ENCODE measurements at regions not wholly inside any gene's neighbourhood (a gene's known extent, or its start where the extent isn't known, plus 50 kb on each side); places are given as distances from the start of the nearest gene placed in this dataset.

DNA sequence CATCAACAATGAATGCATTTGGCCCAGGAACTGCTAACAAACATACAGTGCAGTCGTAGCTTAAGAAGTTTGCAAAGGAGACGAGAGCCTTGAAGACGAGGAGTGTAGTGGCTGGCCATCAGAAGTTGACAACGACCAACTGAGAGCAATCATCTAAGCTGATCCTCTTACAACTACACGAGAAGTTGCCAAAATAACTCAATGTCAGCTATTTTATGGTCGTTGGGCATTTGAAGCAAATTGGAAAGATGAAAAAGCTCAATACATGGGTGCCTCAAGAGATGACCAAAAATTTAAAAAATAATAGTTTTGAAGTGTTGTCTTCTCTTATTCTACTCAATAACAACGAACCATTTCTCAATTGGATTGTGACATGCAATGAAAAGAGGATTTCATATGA, 757.7 kb upstream of the CHD1 start:
- TF ChIP-seq CTCF (IDR thresholded peaks at IDR 0.05; ENCODE audit: insufficient read depth in 1 of 2, low read depth in 1 of 2, low read length in 1 of 2, severe bottlenecking in 1 of 2, unreplicated experiment in 1 of 2), result no peak
- Mint-ChIP-seq H3K4me1 (ENCODE audit: low read depth, unreplicated experiment) (no peaks in the 10 kb centered on the region), H3K9me3 (ENCODE audit: unreplicated experiment) (no peaks in the 10 kb centered on the region), H3K4me3 (ENCODE audit: unreplicated experiment) (no peak overlapping the region), H3K27ac (ENCODE audit: unreplicated experiment) (no peak overlapping the region), H3K36me3 (ENCODE audit: insufficient read depth, unreplicated experiment) (no peaks in the 10 kb centered on the region), H3K27me3 (ENCODE audit: insufficient read depth, unreplicated experiment) (no peaks in the 10 kb centered on the region)
- CTCF ChIA-PET, result no interaction called here
- H3K4me1 ChIP-seq, result no peaks in the 10 kb centered on the region
- no peaks in the 10 kb centered on the region for H3K36me3 ChIP-seq (ENCODE audit: control insufficient read depth, insufficient read depth, low read length)
- intact Hi-C loops (cut with micrococcal nuclease; ENCODE audit: unreplicated experiment), result no loop called here
- POLR2A ChIA-PET, result no interaction called here
- no TSS peak for BruUV-seq (replicated peaks)
- no peaks in the 10 kb centered on the region for H3K27me3 ChIP-seq (replicated peaks; ENCODE audit: control insufficient read depth, insufficient read depth, low read length)
- no peak overlapping the region for H3K4me3 ChIP-seq (ENCODE audit: low read depth, low read length)
- no peak for DNase-seq
- no peaks in the 10 kb centered on the region for H3K9me3 ChIP-seq

DNA sequence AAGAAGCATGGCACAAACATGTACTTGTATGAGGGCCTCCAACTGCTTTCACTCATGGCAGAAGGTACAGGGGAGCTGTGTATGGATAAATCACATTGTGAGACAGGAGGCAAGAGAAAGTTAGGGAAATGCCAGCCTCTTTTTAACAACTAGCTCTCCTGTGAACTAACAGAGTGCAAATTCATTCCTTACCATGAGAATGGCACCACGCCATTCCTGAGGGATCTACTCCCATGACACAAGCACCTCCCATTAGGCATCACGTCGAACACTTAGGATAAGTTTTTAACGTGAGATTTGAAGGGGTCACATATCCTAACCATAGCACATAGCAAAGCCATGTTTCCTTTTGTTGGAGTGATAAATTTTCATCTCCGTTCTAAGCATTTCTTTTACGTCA, 747.2 kb upstream of the CHD1 start:
- DNase-seq, result no peak
- H3K4me1 Mint-ChIP-seq (ENCODE audit: low read depth, unreplicated experiment), result no peaks in the 10 kb centered on the region
- H3K4me3 Mint-ChIP-seq (ENCODE audit: unreplicated experiment), result no peak overlapping the region
- POLR2A ChIA-PET, result no interaction called here
- CTCF ChIA-PET, result no interaction called here
- H3K27ac Mint-ChIP-seq (ENCODE audit: unreplicated experiment), result no peak overlapping the region
- no peaks in the 10 kb centered on the region for H3K9me3 ChIP-seq
- no peak overlapping the region for H3K4me3 ChIP-seq (ENCODE audit: low read depth, low read length)
- no peaks in the 10 kb centered on the region for H3K4me1 ChIP-seq
- intact Hi-C loops (cut with micrococcal nuclease; ENCODE audit: unreplicated experiment), result no loop called here
- H3K27me3 Mint-ChIP-seq (ENCODE audit: insufficient read depth, unreplicated experiment), result no peaks in the 10 kb centered on the region
- H3K36me3 ChIP-seq (ENCODE audit: control insufficient read depth, insufficient read depth, low read length), result no peaks in the 10 kb centered on the region
- no TSS peak for BruUV-seq (replicated peaks)
- no peaks in the 10 kb centered on the region for H3K36me3 Mint-ChIP-seq (ENCODE audit: insufficient read depth, unreplicated experiment)
- TF ChIP-seq CTCF (IDR thresholded peaks at IDR 0.05; ENCODE audit: insufficient read depth in 1 of 2, low read depth in 1 of 2, low read length in 1 of 2, severe bottlenecking in 1 of 2, unreplicated experiment in 1 of 2), result no peak
- no peaks in the 10 kb centered on the region for H3K27me3 ChIP-seq (replicated peaks; ENCODE audit: control insufficient read depth, insufficient read depth, low read length)
- no peaks in the 10 kb centered on the region for H3K9me3 Mint-ChIP-seq (ENCODE audit: unreplicated experiment)

DNA sequence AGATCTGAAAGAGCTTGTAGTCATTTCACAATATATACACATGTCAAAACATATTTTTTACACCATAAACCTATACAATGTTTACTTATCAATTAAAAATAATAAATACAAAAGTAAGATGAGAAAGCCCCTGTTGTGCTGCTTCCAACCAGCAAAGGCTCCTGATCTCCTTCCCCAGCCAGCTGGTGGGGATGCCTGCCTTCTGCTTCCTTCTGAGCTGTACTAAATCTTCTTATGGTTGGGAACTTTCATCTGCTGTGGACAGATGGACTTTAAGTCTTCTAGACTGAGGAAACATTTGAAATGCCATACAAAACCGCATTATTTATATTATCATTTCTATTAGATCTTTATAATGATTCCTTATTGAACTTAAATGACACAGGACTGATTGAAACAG, 745.3 kb upstream of the CHD1 start:
- Histone ChIP-seq H3K9me3 (no peaks in the 10 kb centered on the region), H3K36me3 (ENCODE audit: control insufficient read depth, insufficient read depth, low read length) (no peaks in the 10 kb centered on the region), H3K4me1 (no peaks in the 10 kb centered on the region), H3K27me3 (replicated peaks; ENCODE audit: control insufficient read depth, insufficient read depth, low read length) (no peaks in the 10 kb centered on the region), H3K4me3 (ENCODE audit: low read depth, low read length) (no peak overlapping the region)
- H3K27ac Mint-ChIP-seq (ENCODE audit: unreplicated experiment), result no peak overlapping the region
- no TSS peak for BruUV-seq (replicated peaks)
- intact Hi-C loops (cut with micrococcal nuclease; ENCODE audit: unreplicated experiment), result no loop called here
- H3K27me3 Mint-ChIP-seq (ENCODE audit: insufficient read depth, unreplicated experiment), result no peaks in the 10 kb centered on the region
- no peak overlapping the region for H3K4me3 Mint-ChIP-seq (ENCODE audit: unreplicated experiment)
- POLR2A ChIA-PET, result no interaction called here
- CTCF ChIA-PET, result no interaction called here
- no peak for TF ChIP-seq CTCF (IDR thresholded peaks at IDR 0.05; ENCODE audit: insufficient read depth in 1 of 2, low read depth in 1 of 2, low read length in 1 of 2, severe bottlenecking in 1 of 2, unreplicated experiment in 1 of 2)
- no peaks in the 10 kb centered on the region for H3K9me3 Mint-ChIP-seq (ENCODE audit: unreplicated experiment)
- no peaks in the 10 kb centered on the region for H3K36me3 Mint-ChIP-seq (ENCODE audit: insufficient read depth, unreplicated experiment)
- DNase-seq, result no peak
- no peaks in the 10 kb centered on the region for H3K4me1 Mint-ChIP-seq (ENCODE audit: low read depth, unreplicated experiment)
